HEK293 (cell line): ENCODE measurements at regions not wholly inside any gene's neighbourhood (a gene's known extent, or its start where the extent isn't known, plus 50 kb on each side); places are given as distances from the start of the nearest gene placed in this dataset.

Experiments
- CTCF ChIA-PET: fragments of 350-600 bp; formaldehyde crosslinking; extraction: SDS; loops from one replicate; lab custom pipeline; 2021; ENCODE audit warnings: antibody characterized with exemption; lab: Yijun Ruan, JAX
- POLR2A ChIA-PET: fragments of 300-600 bp; formaldehyde crosslinking; extraction: SDS; loops from one replicate; lab custom pipeline; 2020; ENCODE audit warnings: antibody characterized with exemption, inconsistent platforms; lab: Yijun Ruan, JAX
- H3K27ac ChIP-seq: fragments of 200-500 bp; sonication (Bioruptor generic); 2 replicates; pipeline ENCODE4 v1.5.1; 2014; ENCODE audit warnings: low read depth, low read length, control low read depth, inconsistent platforms; ENCODE audit errors: extremely low read depth
- H3K36me3 ChIP-seq, 2 experiments: fragments of 200-500 bp in 1 of 2; sonication (Bioruptor generic) in 1 of 2; 1 replicate in 1 of 2; 2 replicates in 1 of 2; pipeline ENCODE4 v1.5.1; 2014 to 2017; ENCODE audit warnings: inconsistent platforms in 2 of 2, low read length in 2 of 2; ENCODE audit not compliant: control insufficient read depth in 2 of 2, insufficient read depth in 1 of 2
- H3K4me1 ChIP-seq: fragments of 200-500 bp; sonication (Bioruptor generic); 2 replicates; pipeline ENCODE4 v1.5.1; 2014; ENCODE audit warnings: mild to moderate bottlenecking, low read length, inconsistent platforms; ENCODE audit not compliant: control insufficient read depth, insufficient read depth
- H3K4me3 ChIP-seq: 2 replicates; pipeline ENCODE4 v1.5.1; 2011; ENCODE audit warnings: low read depth, mild to moderate bottlenecking, control low read depth, low read length, moderate library complexity
- H3K9me3 ChIP-seq: fragments of 200-500 bp; sonication (Bioruptor generic); 2 replicates; pipeline ENCODE4 v1.5.1; 2014; ENCODE audit warnings: low read depth, low read length, inconsistent platforms; ENCODE audit not compliant: control insufficient read depth, insufficient read depth
- AEBP2 ChIP-seq: fragments of 450-650 bp; formaldehyde crosslinking; IDR thresholded peaks from 2 replicates; pipeline ENCODE4 v1.5.1; 2016; ENCODE audit warnings: missing biosample characterization, missing genetic modification characterization, borderline replicate concordance
- ELK4 ChIP-seq: IDR thresholded peaks from 2 replicates; pipeline ENCODE4 v1.6.1; 2011; ENCODE audit warnings: mild to moderate bottlenecking, low read depth, low read length, borderline replicate concordance
- HIC1 ChIP-seq: fragments of 450-650 bp; formaldehyde crosslinking; IDR thresholded peaks from 2 replicates; pipeline ENCODE4 v1.5.1; 2016; ENCODE audit warnings: missing biosample characterization, missing genetic modification characterization
- HOXD13 ChIP-seq: sonication (generic); formaldehyde crosslinking; IDR thresholded peaks from 2 replicates; pipeline ENCODE4 v1.8.0; 2022; ENCODE audit warnings: missing genetic modification reagents, borderline replicate concordance
- OSR2 ChIP-seq: fragments of 450-650 bp; formaldehyde crosslinking; IDR thresholded peaks from 2 replicates; pipeline ENCODE4 v1.5.1; 2016; ENCODE audit warnings: missing biosample characterization, missing genetic modification characterization
- ZBTB21 ChIP-seq: fragments of 450-650 bp; formaldehyde crosslinking; IDR thresholded peaks from 2 replicates; pipeline ENCODE4 v1.5.1; 2017; ENCODE audit warnings: missing biosample characterization, missing genetic modification characterization
- ZIC2 ChIP-seq: fragments of 450-650 bp; formaldehyde crosslinking; IDR thresholded peaks from 2 replicates; pipeline ENCODE4 v1.5.1; 2016; ENCODE audit warnings: missing biosample characterization, missing genetic modification characterization
- ZNF133 ChIP-seq: fragments of 450-650 bp; formaldehyde crosslinking; IDR thresholded peaks from 2 replicates; pipeline ENCODE4 v1.5.1; 2016; ENCODE audit warnings: missing biosample characterization, missing genetic modification characterization
- ZNF18 ChIP-seq: fragments of 450-650 bp; formaldehyde crosslinking; IDR thresholded peaks from 2 replicates; pipeline ENCODE4 v1.5.1; 2016; ENCODE audit warnings: missing biosample characterization, missing genetic modification characterization
- ZNF2 ChIP-seq: fragments of 450-650 bp; formaldehyde crosslinking; IDR thresholded peaks from 2 replicates; pipeline ENCODE4 v1.5.1; 2016; ENCODE audit warnings: missing biosample characterization, missing genetic modification characterization
- ZNF311 ChIP-seq: fragments of 450-650 bp; formaldehyde crosslinking; IDR thresholded peaks from 2 replicates; pipeline ENCODE4 v1.5.1; 2017; ENCODE audit warnings: missing biosample characterization, missing genetic modification characterization, borderline replicate concordance
- ZNF518A ChIP-seq: fragments of 450-650 bp; formaldehyde crosslinking; conservative IDR thresholded peaks from 2 replicates; pipeline ENCODE4 v1.5.1; 2016; ENCODE audit warnings: low read depth, missing biosample characterization, missing genetic modification characterization
- ZNF623 ChIP-seq: fragments of 450-650 bp; formaldehyde crosslinking; IDR thresholded peaks from 2 replicates; pipeline ENCODE4 v1.5.1; 2016; ENCODE audit warnings: missing biosample characterization, missing genetic modification characterization
- ZNF629 ChIP-seq: fragments of 450-650 bp; formaldehyde crosslinking; IDR thresholded peaks from 2 replicates; pipeline ENCODE4 v1.5.1; 2017; ENCODE audit warnings: missing biosample characterization, missing genetic modification characterization
- ZNF768 ChIP-seq: fragments of 450-650 bp; formaldehyde crosslinking; IDR thresholded peaks from 2 replicates; pipeline ENCODE4 v1.5.1; 2018; ENCODE audit warnings: missing biosample characterization, mild to moderate bottlenecking, missing genetic modification characterization

GRCh38 chr2:138221358-138221757 lies 257.1 kb downstream of the HNMT start (continued):
- TF ChIP-seq ZNF623 (tag by site-specific recombination) (no peak), ZNF18 (tag by site-specific recombination) (no peak), ZNF2 (tag by site-specific recombination) (no peak), HOXD13 (CRISPR knock-in tag) (no peak), ZNF518A (tag by site-specific recombination) (no peak), OSR2 (tag by site-specific recombination) (no peak), ZNF311 (tag by site-specific recombination) (no peak), ELK4 (no peak)
- TF ChIP-seq, all 188 proteins: peak for 0

GRCh38 chr2:138223319-138223718 lies 259.0 kb downstream of the HNMT start:
- ChIA-PET POLR2A (no interaction called here), CTCF (no interaction called here)
- Histone ChIP-seq H3K27ac (no peak overlapping the region), H3K36me3 (no peaks in the 10 kb centered on the region), H3K9me3 (no peaks in the 10 kb centered on the region), H3K4me3 (no peak overlapping the region), H3K4me1 (no peaks in the 10 kb centered on the region)
- TF ChIP-seq ZNF133 (tag by site-specific recombination) (peak; percentile 73), ZIC2 (0 out of 2 replicates have a peak, but pooled peaks have one; percentile 9), ZNF768 (tag by site-specific recombination) (no peak), ZBTB21 (tag by site-specific recombination) (peak; percentile 73), AEBP2 (tag by site-specific recombination) (no peak), HIC1 (peak; percentile 17; the same call in 1 of the 2 replicates), ZNF629 (peak; percentile 88)
